Transverse colon (tissue), 4 donors: ENCODE measurements at regions not wholly inside any gene's neighbourhood (a gene's known extent, or its start where the extent isn't known, plus 50 kb on each side); places are given as distances from the start of the nearest gene placed in this dataset.

Source experiments
- DNase-seq: peaks from one replicate; pipeline ENCODE4 v3.0.0-alpha.2; 2019
- H3K27ac ChIP-seq, 4 donors: fragments of 200-600 bp; sonication (generic); 2 replicates each; pipeline ENCODE4 v1.5.1; 2016 to 2018; ENCODE audit warnings: inconsistent platforms in 4 of 4
- H3K27me3 ChIP-seq: fragments of 200-600 bp; sonication (generic); 2 replicates; pipeline ENCODE4 v1.5.1; 2017; ENCODE audit warnings: inconsistent platforms
- H3K36me3 ChIP-seq, 4 donors: fragments of 200-600 bp; sonication (generic); 2 replicates each; pipeline ENCODE4 v1.5.1; 2017 to 2019; ENCODE audit warnings: inconsistent platforms in 4 of 4
- H3K4me1 ChIP-seq, 4 donors: fragments of 200-600 bp; sonication (generic); 2 replicates each; pipeline ENCODE4 v1.5.1; 2017 to 2020; ENCODE audit warnings: inconsistent platforms in 4 of 4
- H3K4me3 ChIP-seq, 4 donors: fragments of 200-600 bp; sonication (generic); 1 replicate in 1 of 4; 2 replicates in 3 of 4; pipeline versions ENCODE4 v1.5.1 to v1.6.1; 2017 to 2019; ENCODE audit warnings: inconsistent platforms in 4 of 4
- H3K9me3 ChIP-seq, 2 donors: fragments of 200-600 bp; sonication (generic); 2 replicates each; pipeline ENCODE4 v1.5.1; 2017 to 2019; ENCODE audit warnings: inconsistent platforms in 2 of 2
- EP300 ChIP-seq: sonication (generic); formaldehyde crosslinking; IDR thresholded peaks from one replicate; pipeline ENCODE4 v1.6.1; 2017; ENCODE audit warnings: antibody characterized with exemption, low read depth
- POLR2A ChIP-seq: fragments of 450-650 bp; IDR thresholded peaks from one replicate; pipeline ENCODE4 v1.6.1; 2016; ENCODE audit warnings: antibody characterized with exemption, mild to moderate bottlenecking, moderate library complexity
- POLR2AphosphoS5 ChIP-seq, 3 donors: sonication (generic); formaldehyde crosslinking; IDR thresholded peaks; one replicate each; pipeline ENCODE4 v1.6.1; 2016; ENCODE audit warnings: antibody characterized with exemption in 3 of 3
- WGBS, 2 donors: methylation state at CpG; one replicate each; pipeline ENCODE4 v1.1.5; 2018; ENCODE audit warnings: low coverage in 1 of 2; 5-methylcytosine and 5-hydroxymethylcytosine counted together
- in situ Hi-C, 4 donors: fragments of 200-750 bp; cut with MboI; loops; one replicate each; pipeline versions ENCODE4 v1.15.0 to v1.15.1; 2017; ENCODE audit warnings: low sequenced_read_pairs in 3 of 4, low pct_ligation_motif_present in 1 of 4, low pct_unique_long_range_greater_than_20kb in 1 of 4
- intact Hi-C: fragments of 100-400 bp; cut with DNase I; formaldehyde crosslinking; loops from one replicate; pipeline ENCODE4 v1.15.1; 2023; ENCODE audit warnings: low total_unique reads
- TF ChIP-seq, protein P1 (sequence below), 5 experiments: fragments of 200-600 bp in 3 of 5; fragments of 450-650 bp in 2 of 5; sonication (generic) in 3 of 5; IDR thresholded peaks; 1 replicate in 2 of 5; 2 replicates in 3 of 5; pipeline ENCODE4 v1.5.1; 2016 to 2017; ENCODE audit warnings: antibody characterized with exemption in 5 of 5, inconsistent platforms in 3 of 5, mild to moderate bottlenecking in 2 of 5, moderate library complexity in 1 of 5

DNA sequence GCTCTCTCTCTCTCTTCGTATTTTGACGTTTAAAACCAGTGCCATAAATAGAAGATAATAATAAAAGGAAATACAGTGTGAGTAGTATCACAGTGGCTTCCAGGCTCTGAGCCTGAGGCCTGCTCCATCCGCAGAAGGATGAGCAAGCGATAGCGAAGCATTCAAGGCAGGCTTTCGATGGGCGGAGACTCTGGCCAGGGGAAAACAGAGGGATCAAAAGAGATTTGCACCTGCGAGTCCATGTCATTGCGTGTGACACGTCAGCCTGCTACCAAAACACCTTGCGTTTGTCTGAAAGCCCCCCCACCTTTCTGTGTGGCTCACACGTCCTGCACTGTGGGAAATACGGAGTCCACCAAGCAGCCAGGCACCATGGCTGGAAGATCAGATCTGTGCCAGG lies 377.3 kb upstream of the SULF2 start:
- H3K27ac ChIP-seq: no peak overlapping the region
- TF ChIP-seq POLR2AphosphoS5 (IDR thresholded peaks at IDR 0.05) (no peak), POLR2A (no peak), EP300 (no peak)
- TF ChIP-seq, protein P1, sequence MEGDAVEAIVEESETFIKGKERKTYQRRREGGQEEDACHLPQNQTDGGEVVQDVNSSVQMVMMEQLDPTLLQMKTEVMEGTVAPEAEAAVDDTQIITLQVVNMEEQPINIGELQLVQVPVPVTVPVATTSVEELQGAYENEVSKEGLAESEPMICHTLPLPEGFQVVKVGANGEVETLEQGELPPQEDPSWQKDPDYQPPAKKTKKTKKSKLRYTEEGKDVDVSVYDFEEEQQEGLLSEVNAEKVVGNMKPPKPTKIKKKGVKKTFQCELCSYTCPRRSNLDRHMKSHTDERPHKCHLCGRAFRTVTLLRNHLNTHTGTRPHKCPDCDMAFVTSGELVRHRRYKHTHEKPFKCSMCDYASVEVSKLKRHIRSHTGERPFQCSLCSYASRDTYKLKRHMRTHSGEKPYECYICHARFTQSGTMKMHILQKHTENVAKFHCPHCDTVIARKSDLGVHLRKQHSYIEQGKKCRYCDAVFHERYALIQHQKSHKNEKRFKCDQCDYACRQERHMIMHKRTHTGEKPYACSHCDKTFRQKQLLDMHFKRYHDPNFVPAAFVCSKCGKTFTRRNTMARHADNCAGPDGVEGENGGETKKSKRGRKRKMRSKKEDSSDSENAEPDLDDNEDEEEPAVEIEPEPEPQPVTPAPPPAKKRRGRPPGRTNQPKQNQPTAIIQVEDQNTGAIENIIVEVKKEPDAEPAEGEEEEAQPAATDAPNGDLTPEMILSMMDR (IDR thresholded peaks at IDR 0.05): no peak
- intact Hi-C loops: loop anchor here (1.0 kb wide), 1 partner anchor 31 kb away; no protein-coding TSS in a partner anchor
- no peaks in the 10 kb centered on the region for H3K36me3 ChIP-seq
- 85 to 100% methylated on average over 3 to 13 of the region's 13 CpGs for WGBS, 2 donors
- H3K27me3 ChIP-seq: no peaks in the 10 kb centered on the region
- DNase-seq: no peak
- in situ Hi-C loops: no loop called here
- H3K4me1 ChIP-seq: no peaks in the 10 kb centered on the region
- H3K4me3 ChIP-seq: no peak overlapping the region
- no peaks in the 10 kb centered on the region for H3K9me3 ChIP-seq

DNA sequence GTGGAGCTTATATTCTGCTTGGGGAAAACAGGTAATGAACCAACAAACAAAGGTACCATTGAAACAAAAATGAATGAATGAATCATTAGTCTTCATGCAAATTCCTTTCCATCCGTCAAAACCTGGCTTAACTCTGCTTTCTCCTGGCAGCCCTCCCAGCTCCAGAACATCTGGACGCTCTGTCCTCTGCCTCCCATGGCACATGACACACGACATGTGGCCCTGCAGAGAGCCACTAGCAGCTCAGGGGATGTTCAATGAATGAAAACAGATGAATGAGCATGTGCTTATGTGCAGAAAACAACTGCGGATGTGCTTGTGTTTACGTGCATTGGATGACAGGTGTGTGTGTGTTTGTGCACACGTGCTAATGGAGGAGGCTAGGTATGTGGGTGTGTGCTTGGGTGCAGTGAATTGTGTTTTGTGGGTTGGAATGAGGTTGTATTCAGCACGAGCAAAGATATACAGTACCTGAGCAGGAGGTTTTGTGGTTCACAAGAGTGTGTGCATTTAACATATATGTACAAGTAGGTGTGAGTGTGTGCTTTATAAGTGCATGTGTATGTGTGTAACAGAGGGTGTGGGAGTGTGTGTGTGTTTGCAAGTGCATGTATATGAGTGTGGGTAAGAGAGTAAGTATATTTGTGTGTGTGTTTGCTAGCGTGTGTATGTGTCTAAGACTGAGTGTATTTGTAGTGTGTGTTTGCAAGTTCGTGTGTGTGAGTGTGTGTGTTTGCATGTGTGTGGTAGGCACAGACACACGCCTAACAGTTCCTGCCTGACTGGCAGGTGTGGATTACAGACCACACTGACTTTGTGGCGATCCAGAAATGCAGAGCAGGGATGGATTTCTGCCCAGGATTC lies 374.1 kb upstream of the SULF2 start:
- intact Hi-C loops: no loop called here
- Histone ChIP-seq H3K9me3 (peaks cover 0 to 5% of the 10 kb centered on the region in 2 donors), H3K4me3 (no peak overlapping the region), H3K4me1 (no peaks in the 10 kb centered on the region), H3K36me3 (no peaks in the 10 kb centered on the region), H3K27ac (no peak overlapping the region), H3K27me3 (no peaks in the 10 kb centered on the region)
- 55 to 66% methylated on average over 5 to 11 of the region's 11 CpGs for WGBS, 2 donors
- DNase-seq: no peak
- in situ Hi-C loops: no loop called here
- TF ChIP-seq POLR2AphosphoS5 (IDR thresholded peaks at IDR 0.05): no peak
- no peak for TF ChIP-seq EP300
- no peak for TF ChIP-seq POLR2A
- TF ChIP-seq, protein P1 (IDR thresholded peaks at IDR 0.05): no peak

DNA sequence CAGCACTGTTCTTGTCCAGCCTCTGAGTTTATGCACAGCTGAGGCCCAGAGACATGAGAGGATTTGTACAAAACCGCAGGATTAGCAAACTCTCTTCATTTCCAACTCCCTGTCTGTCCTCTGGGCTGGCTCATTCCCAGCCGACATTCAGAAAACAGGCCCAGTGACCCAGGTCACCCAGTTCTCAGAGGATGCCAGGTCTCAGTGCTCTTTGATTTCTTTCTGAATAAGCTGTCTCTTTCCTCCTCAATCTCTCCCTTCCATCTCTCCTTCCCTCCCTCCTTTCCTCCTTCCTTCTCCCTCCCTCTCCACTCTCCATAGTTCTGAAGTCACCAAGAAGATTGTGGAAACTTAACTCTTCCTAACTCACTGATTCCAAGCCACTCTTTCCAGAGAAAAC lies 372.7 kb upstream of the SULF2 start:
- H3K4me3 ChIP-seq: no peak overlapping the region
- no peak overlapping the region for H3K27ac ChIP-seq
- H3K27me3 ChIP-seq: no peaks in the 10 kb centered on the region
- no peaks in the 10 kb centered on the region for H3K36me3 ChIP-seq
- TF ChIP-seq EP300: no peak
- TF ChIP-seq POLR2AphosphoS5 (IDR thresholded peaks at IDR 0.05): no peak
- TF ChIP-seq, protein P1 (IDR thresholded peaks at IDR 0.05): no peak
- in situ Hi-C loops (no loop called here), intact Hi-C loops (no loop called here)
- DNase-seq: no peak
- peaks cover 0 to 5% of the 10 kb centered on the region in 2 donors for H3K9me3 ChIP-seq
- WGBS, 2 donors: 53% methylated on average over 2 of the region's 2 CpGs; no CpG with 5 or more reads in 1 of the 2 donors
- H3K4me1 ChIP-seq: no peaks in the 10 kb centered on the region

DNA sequence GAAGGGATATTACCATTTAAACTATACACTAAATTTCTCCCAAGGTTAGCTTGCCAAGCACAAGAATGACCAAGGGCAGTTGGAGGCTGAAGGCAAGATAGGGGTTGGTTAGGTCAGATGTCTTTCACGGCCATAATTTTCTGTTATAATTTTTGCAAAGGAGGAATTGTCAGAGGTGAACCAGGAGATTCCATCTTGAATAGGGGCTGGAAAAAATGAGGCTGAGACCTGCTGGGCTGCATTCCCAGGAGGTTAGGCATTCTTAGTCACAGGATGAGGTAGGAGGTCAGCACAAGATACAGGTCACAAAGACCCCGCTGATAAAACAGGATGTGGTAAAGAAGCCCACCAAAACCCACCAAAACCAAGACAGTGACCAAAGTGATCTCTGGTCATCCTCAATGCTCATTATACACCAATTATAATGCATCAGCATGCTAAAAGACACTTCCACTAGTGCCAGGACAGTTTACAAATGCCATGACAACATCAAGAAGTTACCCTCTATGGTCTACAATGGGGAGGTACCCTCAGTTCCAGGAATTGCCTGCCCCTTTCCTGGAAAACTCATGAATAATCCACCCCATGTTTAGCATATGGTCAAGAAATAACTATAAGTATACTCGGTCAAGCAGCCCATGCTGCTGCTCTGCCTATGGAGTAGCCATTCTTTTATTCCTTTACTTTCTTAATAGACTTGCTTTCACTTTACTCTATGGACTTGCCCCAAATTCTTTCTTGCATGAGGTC lies 371.8 kb upstream of the SULF2 start:
- H3K36me3 ChIP-seq: no peaks in the 10 kb centered on the region
- no peak for DNase-seq
- in situ Hi-C loops (no loop called here), intact Hi-C loops (no loop called here)
- no peak overlapping the region for H3K27ac ChIP-seq
- H3K27me3 ChIP-seq: no peaks in the 10 kb centered on the region
- 78 to 95% methylated on average over 2 to 3 of the region's 3 CpGs for WGBS, 2 donors
- H3K4me3 ChIP-seq: no peak overlapping the region
- no peaks in the 10 kb centered on the region for H3K4me1 ChIP-seq
- H3K9me3 ChIP-seq: peaks cover 0 to 5% of the 10 kb centered on the region in 2 donors
- TF ChIP-seq, protein P1 (IDR thresholded peaks at IDR 0.05): no peak
- no peak for TF ChIP-seq EP300
- no peak for TF ChIP-seq POLR2A
- TF ChIP-seq POLR2AphosphoS5 (IDR thresholded peaks at IDR 0.05): no peak
